IPS-18c (cell line): ENCODE measurements at regions not wholly inside any gene's neighbourhood (a gene's known extent, or its start where the extent isn't known, plus 50 kb on each side); places are given as distances from the start of the nearest gene placed in this dataset.
"Not testable (repeated sequence)": the region's sequence is repeated elsewhere in the genome, so short reads cannot be mapped to it uniquely, and the experiment has no call there.

Experiments used
- H3K4me3 ChIP-seq: 2 replicates; pipeline ENCODE4 v1.7.0; 2013; ENCODE audit warnings: low read depth, mild to moderate bottlenecking, low read length, moderate library complexity; ENCODE audit not compliant: insufficient read depth
- H3K9me3 ChIP-seq: one replicate; pipeline ENCODE4 v1.6.1; 2013; ENCODE audit warnings: mild to moderate bottlenecking, low read length, moderate library complexity; ENCODE audit not compliant: control insufficient read depth, insufficient read depth

GRCh38 chr1:224791362-224791941, 138.0 kb upstream of the DNAH14 start:
- Histone ChIP-seq H3K4me3 (no peak overlapping the region), H3K9me3 (no peaks in the 10 kb centered on the region)

GRCh38 chr1:224795591-224795990, 133.9 kb upstream of the DNAH14 start:
- Histone ChIP-seq H3K4me3 (no peak overlapping the region), H3K9me3 (no peaks in the 10 kb centered on the region)

GRCh38 chr1:224799083-224799482, 130.4 kb upstream of the DNAH14 start:
- H3K4me3 ChIP-seq = no peak overlapping the region
- H3K9me3 ChIP-seq = no peaks in the 10 kb centered on the region

GRCh38 chr1:224800486-224801119, 128.9 kb upstream of the DNAH14 start:
- Histone ChIP-seq H3K4me3 (no peak overlapping the region), H3K9me3 (no peaks in the 10 kb centered on the region)

GRCh38 chr1:224801844-224802490, 127.5 kb upstream of the DNAH14 start:
- H3K9me3 ChIP-seq = no peaks in the 10 kb centered on the region
- no peak overlapping the region for H3K4me3 ChIP-seq

GRCh38 chr1:224802617-224803016, 126.9 kb upstream of the DNAH14 start:
- no peak overlapping the region for H3K4me3 ChIP-seq
- no peaks in the 10 kb centered on the region for H3K9me3 ChIP-seq

- Histone ChIP-seq H3K9me3 (no peaks in the 10 kb centered on the region), H3K4me3 (no peak overlapping the region)
Measured at GRCh38 chr1:224804220-224804619, 125.3 kb upstream of the DNAH14 start.

- Histone ChIP-seq H3K9me3 (peaks cover 2% of the 10 kb centered on the region), H3K4me3 (no peak overlapping the region)
Measured at GRCh38 chr1:224805889-224806288, 123.6 kb upstream of the DNAH14 start.

GRCh38 chr1:224809137-224809536, 120.3 kb upstream of the DNAH14 start:
- Histone ChIP-seq H3K9me3 (peaks cover 5% of the 10 kb centered on the region), H3K4me3 (no peak overlapping the region)

- Histone ChIP-seq H3K4me3 (no peak overlapping the region), H3K9me3 (peaks cover 5% of the 10 kb centered on the region)
Measured at GRCh38 chr1:224809613-224810012, 119.9 kb upstream of the DNAH14 start.

GRCh38 chr1:224811564-224811963, 117.9 kb upstream of the DNAH14 start:
- H3K4me3 ChIP-seq = 0 out of 2 replicates have a peak overlapping the region, but pooled peaks have one; percentile 3
- peaks cover 5% of the 10 kb centered on the region for H3K9me3 ChIP-seq

- H3K4me3 ChIP-seq = no peak overlapping the region
- H3K9me3 ChIP-seq = peaks cover 5% of the 10 kb centered on the region
Measured at GRCh38 chr1:224815647-224816046, 113.8 kb upstream of the DNAH14 start.

GRCh38 chr1:224816062-224816461, 113.4 kb upstream of the DNAH14 start:
- no peak overlapping the region for H3K4me3 ChIP-seq
- peaks cover 6% of the 10 kb centered on the region for H3K9me3 ChIP-seq

- Histone ChIP-seq H3K4me3 (no peak overlapping the region), H3K9me3 (peaks cover 9% of the 10 kb centered on the region)
Measured at GRCh38 chr1:224817382-224817781, 112.1 kb upstream of the DNAH14 start.

GRCh38 chr1:224819861-224820260, 109.6 kb upstream of the DNAH14 start:
- Histone ChIP-seq H3K4me3 (no peak overlapping the region), H3K9me3 (peaks cover 6% of the 10 kb centered on the region)

GRCh38 chr1:224820341-224820740, 109.1 kb upstream of the DNAH14 start:
- peaks cover 6% of the 10 kb centered on the region for H3K9me3 ChIP-seq
- no peak overlapping the region for H3K4me3 ChIP-seq

GRCh38 chr1:224821751-224822150, 107.7 kb upstream of the DNAH14 start:
- not testable (repeated sequence) for H3K9me3 ChIP-seq, H3K4me3 ChIP-seq

GRCh38 chr1:224825525-224826000, 103.9 kb upstream of the DNAH14 start:
- peaks cover 7% of the 10 kb centered on the region for H3K9me3 ChIP-seq
- H3K4me3 ChIP-seq = no peak overlapping the region
